ENCODE measurements at regions not wholly inside any gene's neighbourhood (a gene's known extent, or its start where the extent isn't known, plus 50 kb on each side); places are given as distances from the start of the nearest gene placed in this dataset.

- TF ChIP-seq MYC (IDR thresholded peaks at IDR 0.05; ENCODE audit: insufficient read depth, insufficient read length, insufficient replicate concordance, low read length, severe bottlenecking) (no peak), ZNF384 (IDR thresholded peaks at IDR 0.05; ENCODE audit: borderline replicate concordance, low read depth, low read length) (no peak), ATF2 (IDR thresholded peaks at IDR 0.05; ENCODE audit: low read length) (no peak), EP300 (IDR thresholded peaks at IDR 0.05; ENCODE audit: borderline replicate concordance in 1 of 2, control insufficient read depth in 1 of 2, low read depth in 2 of 2, low read length in 2 of 2) (no peak), TARDBP (IDR thresholded peaks at IDR 0.05; ENCODE audit: borderline replicate concordance) (no peak), CEBPB (IDR thresholded peaks at IDR 0.05; ENCODE audit: borderline replicate concordance in 1 of 2, low read depth in 2 of 2, low read length in 2 of 2) (no peak), RCOR1 (conservative IDR thresholded peaks at IDR 0.05; ENCODE audit: low read depth, low read length) (no peak), CTCF (IDR thresholded peaks at IDR 0.05 in 2 of 3, conservative IDR thresholded peaks at IDR 0.05 in 1 of 3; ENCODE audit: control insufficient read depth in 2 of 3, extremely low read depth in 1 of 3, insufficient read depth in 1 of 3, low read depth in 3 of 3, low read length in 3 of 3) (no peak), TAF1 (IDR thresholded peaks at IDR 0.05; ENCODE audit: borderline replicate concordance, low read depth, low read length) (no peak), BRCA1 (IDR thresholded peaks at IDR 0.05; ENCODE audit: low read depth, low read length) (no peak), SP1 (IDR thresholded peaks at IDR 0.05; ENCODE audit: low read depth, low read length) (no peak), TCF12 (IDR thresholded peaks at IDR 0.05; ENCODE audit: low read depth, low read length) (no peak), SMC3 (IDR thresholded peaks at IDR 0.05; ENCODE audit: borderline replicate concordance, low read length) (no peak), POLR2AphosphoS2 (IDR thresholded peaks at IDR 0.05; ENCODE audit: low read depth, low read length) (no peak)
Observed at GRCh38 chr5:3024126-3024525, 272.6 kb upstream of the IRX2 start.
